ENCODE measurements at regions not wholly inside any gene's neighbourhood (a gene's known extent, or its start where the extent isn't known, plus 50 kb on each side); places are given as distances from the start of the nearest gene placed in this dataset.

- no peaks in the 10 kb centered on the region for H3K9me3 Mint-ChIP-seq
- peaks cover 5% of the 10 kb centered on the region for H3K4me1 Mint-ChIP-seq
- no peak overlapping the region for H3K4me3 Mint-ChIP-seq
- DNase-seq: no peak
- H3K36me3 Mint-ChIP-seq (ENCODE audit: low read depth): no peaks in the 10 kb centered on the region
- peaks cover 18% of the 10 kb centered on the region for H3K27me3 Mint-ChIP-seq
- H3K27ac Mint-ChIP-seq: no peak overlapping the region
- intact Hi-C loops (cut with micrococcal nuclease): no loop called here
These were observed 148.6 kb downstream of the SUCNR1 start for GRCh38 chr3:152021951-152022461.

DNA sequence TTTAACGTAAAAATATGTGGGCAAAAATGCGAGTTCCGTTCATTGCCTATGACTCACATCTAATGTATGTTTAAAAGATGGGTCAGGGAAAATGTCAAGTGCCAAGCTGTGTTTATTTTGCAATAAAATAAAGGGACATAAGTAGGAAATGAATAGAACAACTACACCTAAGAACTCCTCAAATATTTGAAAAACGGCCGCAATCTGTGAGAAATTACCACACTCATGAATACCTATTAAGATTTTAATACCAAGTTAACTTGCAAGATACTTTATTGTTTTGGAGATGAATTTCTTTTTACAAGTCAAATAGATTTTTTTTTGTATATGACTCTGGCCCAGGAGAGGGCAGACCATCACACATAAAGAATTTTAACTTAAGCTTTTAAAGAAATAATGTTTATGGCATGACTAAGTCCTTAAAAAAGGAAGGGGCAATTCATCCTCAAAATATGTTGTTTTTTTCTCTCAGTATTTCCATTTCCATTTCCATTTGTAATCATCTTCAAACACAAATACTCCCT is 152.7 kb downstream of the SUCNR1 start:
- intact Hi-C loops (cut with micrococcal nuclease): no loop called here
- peaks cover 5% of the 10 kb centered on the region for H3K4me1 Mint-ChIP-seq

GRCh38 chr3:152030320-152030719 is 156.9 kb downstream of the SUCNR1 start:
- Mint-ChIP-seq H3K9me3 (peaks cover 8% of the 10 kb centered on the region), H3K4me3 (no peak overlapping the region), H3K27me3 (peaks cover 15% of the 10 kb centered on the region), H3K27ac (no peak overlapping the region), H3K36me3 (ENCODE audit: low read depth) (no peaks in the 10 kb centered on the region), H3K4me1 (no peaks in the 10 kb centered on the region)
- intact Hi-C loops (cut with micrococcal nuclease): no loop called here
- DNase-seq: no peak

More for the DNA sequence above, 152.7 kb downstream of the SUCNR1 start:
- no peaks in the 10 kb centered on the region for H3K9me3 Mint-ChIP-seq
- no peak overlapping the region for H3K4me3 Mint-ChIP-seq
- H3K27me3 Mint-ChIP-seq: peaks cover 7% of the 10 kb centered on the region
- H3K27ac Mint-ChIP-seq: no peak overlapping the region
- H3K36me3 Mint-ChIP-seq (ENCODE audit: low read depth): no peaks in the 10 kb centered on the region
- no peak for DNase-seq

DNA sequence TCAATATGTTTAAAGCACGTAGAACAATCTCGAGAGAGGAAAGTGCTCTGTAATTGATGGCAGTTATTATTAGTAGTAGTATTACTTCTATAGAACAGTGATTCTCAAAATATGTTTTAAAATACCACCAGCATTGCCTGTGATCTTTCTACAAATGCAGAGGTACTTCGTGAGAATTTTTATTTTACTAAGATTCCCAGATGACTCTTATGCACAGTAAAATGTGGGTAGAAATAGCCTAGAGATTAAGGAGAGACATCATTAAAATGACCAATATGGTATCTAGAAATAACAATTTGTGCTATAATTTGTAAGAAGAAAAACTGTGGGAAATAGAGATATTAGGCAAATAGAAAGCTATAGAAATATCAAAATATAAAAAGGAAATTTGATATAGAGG is 157.9 kb downstream of the SUCNR1 start:
- no peak overlapping the region for H3K4me3 Mint-ChIP-seq
- DNase-seq: no peak
- H3K27ac Mint-ChIP-seq: no peak overlapping the region
- peaks cover 15% of the 10 kb centered on the region for H3K27me3 Mint-ChIP-seq
- no peaks in the 10 kb centered on the region for H3K36me3 Mint-ChIP-seq (ENCODE audit: low read depth)
- no peaks in the 10 kb centered on the region for H3K4me1 Mint-ChIP-seq
- peaks cover 11% of the 10 kb centered on the region for H3K9me3 Mint-ChIP-seq
- intact Hi-C loops (cut with micrococcal nuclease): no loop called here

DNA sequence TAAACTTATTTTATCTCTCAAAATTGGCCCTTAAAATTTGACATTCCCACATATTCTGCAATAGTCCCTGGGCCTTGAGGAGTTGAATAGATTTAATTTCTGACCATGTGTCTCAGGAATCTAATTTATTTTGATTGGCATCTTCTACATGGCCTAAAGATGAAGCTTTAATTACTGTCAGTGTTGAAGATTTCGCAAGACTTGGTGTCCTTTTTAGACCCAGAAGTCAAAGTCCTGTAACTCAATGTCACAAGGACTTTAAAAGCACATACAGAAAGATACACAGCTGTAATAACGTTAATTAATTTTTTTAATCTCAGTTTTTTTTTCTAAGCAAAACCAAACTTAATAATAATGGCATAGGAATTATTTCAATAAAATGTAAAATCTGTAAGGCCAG is 163.9 kb downstream of the SUCNR1 start:
- Mint-ChIP-seq H3K27ac (no peak overlapping the region), H3K27me3 (peaks cover 16% of the 10 kb centered on the region), H3K4me1 (no peaks in the 10 kb centered on the region), H3K9me3 (peaks cover 15% of the 10 kb centered on the region), H3K36me3 (ENCODE audit: low read depth) (no peaks in the 10 kb centered on the region), H3K4me3 (no peak overlapping the region)
- DNase-seq: no peak
- intact Hi-C loops (cut with micrococcal nuclease): no loop called here

- peaks cover 15% of the 10 kb centered on the region for H3K9me3 Mint-ChIP-seq
- intact Hi-C loops (cut with micrococcal nuclease): no loop called here
- H3K27me3 Mint-ChIP-seq: peaks cover 17% of the 10 kb centered on the region
- no peak for DNase-seq
- no peak overlapping the region for H3K4me3 Mint-ChIP-seq
- no peak overlapping the region for H3K27ac Mint-ChIP-seq
- H3K4me1 Mint-ChIP-seq: no peaks in the 10 kb centered on the region
- H3K36me3 Mint-ChIP-seq (ENCODE audit: low read depth): no peaks in the 10 kb centered on the region
These were observed 164.5 kb downstream of the SUCNR1 start for GRCh38 chr3:152037953-152038352.

DNA sequence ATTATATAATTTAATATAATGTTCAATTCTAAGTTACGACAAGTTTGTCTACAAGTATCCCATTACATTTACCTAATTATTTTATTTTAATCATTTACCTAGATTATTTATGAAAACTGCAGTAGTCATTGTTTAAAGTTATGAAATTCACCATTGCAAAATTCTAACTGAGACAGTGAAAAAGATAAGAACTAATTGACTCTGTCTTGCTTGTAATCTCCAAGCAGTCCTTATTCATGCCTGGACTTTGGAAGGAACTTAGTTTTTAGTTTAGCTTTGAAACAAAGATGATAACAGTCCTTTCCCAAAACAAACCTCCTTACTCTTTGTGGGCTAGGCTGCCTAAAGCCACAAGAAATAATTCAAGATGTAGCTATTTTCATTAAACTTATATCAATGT is 165.0 kb downstream of the SUCNR1 start:
- Mint-ChIP-seq H3K27ac (no peak overlapping the region), H3K4me3 (no peak overlapping the region), H3K36me3 (ENCODE audit: low read depth) (no peaks in the 10 kb centered on the region), H3K9me3 (peaks cover 15% of the 10 kb centered on the region), H3K27me3 (peaks cover 13% of the 10 kb centered on the region), H3K4me1 (no peaks in the 10 kb centered on the region)
- no peak for DNase-seq
- intact Hi-C loops (cut with micrococcal nuclease): no loop called here

- H3K4me3 Mint-ChIP-seq: no peak overlapping the region
- intact Hi-C loops (cut with micrococcal nuclease): no loop called here
- no peaks in the 10 kb centered on the region for H3K36me3 Mint-ChIP-seq (ENCODE audit: low read depth)
- DNase-seq: no peak
- H3K27ac Mint-ChIP-seq: no peak overlapping the region
- H3K27me3 Mint-ChIP-seq: peaks cover 12% of the 10 kb centered on the region
- H3K9me3 Mint-ChIP-seq: peaks cover 11% of the 10 kb centered on the region
- no peaks in the 10 kb centered on the region for H3K4me1 Mint-ChIP-seq
These were observed 166.4 kb downstream of the SUCNR1 start for GRCh38 chr3:152039887-152040286.

DNA sequence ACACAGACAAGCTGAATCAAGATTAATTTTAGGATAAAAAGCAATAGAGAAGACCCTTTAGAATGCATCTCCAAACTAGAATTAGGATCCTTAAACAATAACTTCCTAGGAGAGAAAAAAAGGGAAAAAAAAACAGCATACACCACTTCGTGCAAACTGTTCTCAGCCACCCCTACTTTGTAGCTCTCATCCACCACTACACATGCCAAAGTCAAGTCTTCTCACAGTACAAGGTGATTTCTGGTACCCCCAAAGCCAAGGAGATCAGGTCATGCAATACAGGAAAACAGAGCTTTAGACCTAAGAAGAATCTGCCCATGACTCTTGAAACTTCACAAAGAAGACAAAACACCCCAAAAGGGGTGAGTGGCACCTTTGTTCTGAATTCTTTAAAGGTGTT is 166.9 kb downstream of the SUCNR1 start:
- Mint-ChIP-seq H3K9me3 (peaks cover 6% of the 10 kb centered on the region), H3K27ac (no peak overlapping the region)

GRCh38 chr3:152043620-152044019 is 170.2 kb downstream of the SUCNR1 start:
- no peak overlapping the region for H3K4me3 Mint-ChIP-seq
- no peaks in the 10 kb centered on the region for H3K36me3 Mint-ChIP-seq (ENCODE audit: low read depth)
- H3K27ac Mint-ChIP-seq: no peak overlapping the region
- intact Hi-C loops (cut with micrococcal nuclease): no loop called here
- peaks cover 15% of the 10 kb centered on the region for H3K27me3 Mint-ChIP-seq
- no peaks in the 10 kb centered on the region for H3K4me1 Mint-ChIP-seq
- no peak for DNase-seq
- H3K9me3 Mint-ChIP-seq: peaks cover 4% of the 10 kb centered on the region

More for the DNA sequence above, 166.9 kb downstream of the SUCNR1 start:
- no peaks in the 10 kb centered on the region for H3K36me3 Mint-ChIP-seq (ENCODE audit: low read depth)
- H3K4me3 Mint-ChIP-seq: no peak overlapping the region
- H3K27me3 Mint-ChIP-seq: peaks cover 8% of the 10 kb centered on the region
- intact Hi-C loops (cut with micrococcal nuclease): no loop called here
- no peaks in the 10 kb centered on the region for H3K4me1 Mint-ChIP-seq
- no peak for DNase-seq

DNA sequence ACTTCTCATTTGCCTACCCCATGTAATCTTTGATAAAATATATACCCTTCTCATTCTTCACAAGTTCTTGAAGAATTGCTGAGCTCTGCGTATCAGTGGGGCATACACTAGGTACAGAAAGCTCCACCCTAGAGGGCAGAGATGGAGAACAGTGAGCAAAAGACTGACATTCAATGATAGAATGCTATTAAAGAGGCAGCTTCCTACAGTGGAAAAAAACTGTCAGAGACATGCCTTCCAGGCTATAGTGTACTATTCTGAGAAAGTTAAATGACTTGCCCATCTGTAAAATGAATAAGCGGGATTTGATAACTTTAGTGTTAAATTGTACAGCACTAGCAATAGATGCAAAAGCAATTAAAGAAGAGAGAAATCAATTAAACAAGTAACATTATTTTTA is 172.8 kb downstream of the SUCNR1 start:
- no peak for DNase-seq
- no peaks in the 10 kb centered on the region for H3K36me3 Mint-ChIP-seq (ENCODE audit: low read depth)
- H3K4me3 Mint-ChIP-seq: no peak overlapping the region
- no peak overlapping the region for H3K27ac Mint-ChIP-seq
- no peaks in the 10 kb centered on the region for H3K4me1 Mint-ChIP-seq
- peaks cover 16% of the 10 kb centered on the region for H3K27me3 Mint-ChIP-seq
- intact Hi-C loops (cut with micrococcal nuclease): no loop called here
- no peaks in the 10 kb centered on the region for H3K9me3 Mint-ChIP-seq

GRCh38 chr3:152047465-152047864 is 174.0 kb downstream of the SUCNR1 start:
- H3K36me3 Mint-ChIP-seq (ENCODE audit: low read depth): no peaks in the 10 kb centered on the region
- H3K27me3 Mint-ChIP-seq: peaks cover 11% of the 10 kb centered on the region
- H3K27ac Mint-ChIP-seq: no peak overlapping the region
- no peak for DNase-seq
- H3K9me3 Mint-ChIP-seq: no peaks in the 10 kb centered on the region
- no peaks in the 10 kb centered on the region for H3K4me1 Mint-ChIP-seq
- intact Hi-C loops (cut with micrococcal nuclease): no loop called here
- H3K4me3 Mint-ChIP-seq: no peak overlapping the region

- no peak for DNase-seq
- no peaks in the 10 kb centered on the region for H3K4me1 Mint-ChIP-seq
- no peak overlapping the region for H3K27ac Mint-ChIP-seq
- intact Hi-C loops (cut with micrococcal nuclease): no loop called here
- H3K4me3 Mint-ChIP-seq: no peak overlapping the region
- peaks cover 14% of the 10 kb centered on the region for H3K27me3 Mint-ChIP-seq
- H3K36me3 Mint-ChIP-seq (ENCODE audit: low read depth): no peaks in the 10 kb centered on the region
- H3K9me3 Mint-ChIP-seq: no peaks in the 10 kb centered on the region
These were observed 175.4 kb downstream of the SUCNR1 start for GRCh38 chr3:152048831-152049230.

DNA sequence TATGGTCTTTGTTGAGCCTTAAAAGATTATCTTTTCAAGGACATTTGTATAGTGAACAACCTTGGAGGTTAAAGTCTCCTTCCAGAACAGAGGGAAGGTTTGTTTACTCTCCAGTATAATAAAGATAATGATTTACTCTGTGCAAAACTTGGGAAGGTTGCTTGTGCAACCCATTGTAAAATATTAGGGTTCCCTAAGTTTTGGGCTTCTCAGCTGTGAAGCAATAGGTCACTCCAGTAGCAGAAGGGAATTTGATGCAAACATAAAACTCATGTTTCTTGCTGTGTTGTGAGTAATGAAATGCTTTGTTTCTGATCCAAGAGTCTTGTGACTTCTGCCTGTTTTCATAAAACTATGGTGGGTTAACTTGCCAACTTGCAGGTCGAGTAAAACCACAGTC is 177.5 kb downstream of the SUCNR1 start:
- Mint-ChIP-seq H3K27ac (no peak overlapping the region), H3K4me3 (no peak overlapping the region), H3K27me3 (peaks cover 14% of the 10 kb centered on the region), H3K9me3 (no peaks in the 10 kb centered on the region), H3K4me1 (no peaks in the 10 kb centered on the region), H3K36me3 (ENCODE audit: low read depth) (no peaks in the 10 kb centered on the region)
- intact Hi-C loops (cut with micrococcal nuclease): no loop called here
- no peak for DNase-seq
